HUES64 (cell line): ENCODE measurements at regions not wholly inside any gene's neighbourhood (a gene's known extent, or its start where the extent isn't known, plus 50 kb on each side); places are given as distances from the start of the nearest gene placed in this dataset.
"Not testable (repeated sequence)": the region's sequence is repeated elsewhere in the genome, so short reads cannot be mapped to it uniquely, and the experiment has no call there.

Experiments used
- H3K27ac ChIP-seq: 2 replicates; pipeline ENCODE4 v1.7.0; 2013; ENCODE audit warnings: low read depth, low read length, inconsistent platforms
- H3K27me3 ChIP-seq: 2 replicates; pipeline ENCODE4 v1.6.1; 2013; ENCODE audit warnings: mild to moderate bottlenecking, low read length; ENCODE audit not compliant: insufficient read depth
- H3K36me3 ChIP-seq: 2 replicates; pipeline ENCODE4 v1.6.1; 2013; ENCODE audit warnings: mild to moderate bottlenecking, low read length; ENCODE audit not compliant: insufficient read depth
- H3K4me1 ChIP-seq: 2 replicates; pipeline ENCODE4 v1.6.1; 2013; ENCODE audit warnings: mild to moderate bottlenecking, low read length, moderate library complexity; ENCODE audit not compliant: insufficient read depth
- H3K4me3 ChIP-seq: 2 replicates; pipeline ENCODE4 v1.5.1; 2013; ENCODE audit warnings: mild to moderate bottlenecking, low read length, moderate library complexity
- H3K9ac ChIP-seq: 2 replicates; pipeline ENCODE4 v1.6.1; 2013; ENCODE audit warnings: mild to moderate bottlenecking, low read depth, low read length
- H3K9me3 ChIP-seq: 2 replicates; pipeline ENCODE4 v1.6.1; 2013; ENCODE audit warnings: low read depth, low read length; ENCODE audit not compliant: insufficient read depth
- WGBS: fragments of 150-250, 120-280 bp; methylation state at CpG from one replicate; pipeline ENCODE4 v1.1.7; 2013; ENCODE audit warnings: missing lambda C conversion rate; 5-methylcytosine and 5-hydroxymethylcytosine counted together

- H3K27me3 ChIP-seq, H3K27ac ChIP-seq, H3K4me3 ChIP-seq, H3K4me1 ChIP-seq, H3K36me3 ChIP-seq, H3K9ac ChIP-seq, H3K9me3 ChIP-seq: not testable (repeated sequence)
- 99% methylated on average over 10 of the region's 10 CpGs for WGBS
These were observed 251.4 kb downstream of the ZIC4 start for GRCh38 chr3:147154988-147155387.

- Histone ChIP-seq H3K4me3 (no peak overlapping the region), H3K4me1 (no peaks in the 10 kb centered on the region), H3K27me3 (no peaks in the 10 kb centered on the region), H3K36me3 (no peaks in the 10 kb centered on the region), H3K9ac (no peak overlapping the region), H3K9me3 (peaks cover 8% of the 10 kb centered on the region; the same call in 1 of the 2 replicates), H3K27ac (no peak overlapping the region)
- WGBS = 89% methylated on average over 30 of the region's 30 CpGs
These were observed 252.4 kb downstream of the ZIC4 start for GRCh38 chr3:147153830-147154539.

- WGBS = 97% methylated on average over 2 of the region's 3 CpGs
- H3K36me3 ChIP-seq = no peaks in the 10 kb centered on the region
These were observed 253.9 kb downstream of the ZIC4 start for GRCh38 chr3:147152476-147152875.

GRCh38 chr3:147141516-147142288 lies 264.6 kb downstream of the ZIC4 start:
- 89% methylated on average over 2 of the region's 2 CpGs for WGBS
- H3K27me3 ChIP-seq = no peaks in the 10 kb centered on the region
- no peak overlapping the region for H3K4me3 ChIP-seq
- no peak overlapping the region for H3K27ac ChIP-seq
- no peak overlapping the region for H3K9ac ChIP-seq
- no peaks in the 10 kb centered on the region for H3K4me1 ChIP-seq
- no peaks in the 10 kb centered on the region for H3K36me3 ChIP-seq
- H3K9me3 ChIP-seq = no peaks in the 10 kb centered on the region

More at GRCh38 chr3:147152476-147152875, 253.9 kb downstream of the ZIC4 start:
- Histone ChIP-seq H3K4me1 (no peaks in the 10 kb centered on the region), H3K4me3 (no peak overlapping the region), H3K27me3 (no peaks in the 10 kb centered on the region), H3K9ac (no peak overlapping the region), H3K27ac (no peak overlapping the region), H3K9me3 (peaks cover 8% of the 10 kb centered on the region; the same call in 1 of the 2 replicates)

GRCh38 chr3:147139341-147139740 lies 267.0 kb downstream of the ZIC4 start:
- Histone ChIP-seq H3K4me1 (no peaks in the 10 kb centered on the region), H3K27ac (no peak overlapping the region), H3K27me3 (no peaks in the 10 kb centered on the region), H3K36me3 (no peaks in the 10 kb centered on the region), H3K9ac (no peak overlapping the region), H3K4me3 (no peak overlapping the region), H3K9me3 (no peaks in the 10 kb centered on the region)
- no CpG with 5 or more reads among the region's 1 CpG for WGBS

- Histone ChIP-seq H3K9ac (no peak overlapping the region), H3K4me1 (no peaks in the 10 kb centered on the region), H3K36me3 (no peaks in the 10 kb centered on the region), H3K9me3 (peaks cover 14% of the 10 kb centered on the region), H3K27ac (no peak overlapping the region), H3K4me3 (no peak overlapping the region), H3K27me3 (no peaks in the 10 kb centered on the region)
- WGBS = 94% methylated on average over 1 of the region's 1 CpG
These were observed 274.2 kb downstream of the ZIC4 start for GRCh38 chr3:147132168-147132567.

GRCh38 chr3:147130461-147130860 lies 275.9 kb downstream of the ZIC4 start:
- no peak overlapping the region for H3K9ac ChIP-seq
- no peak overlapping the region for H3K27ac ChIP-seq
- no peaks in the 10 kb centered on the region for H3K27me3 ChIP-seq
- H3K36me3 ChIP-seq = no peaks in the 10 kb centered on the region
- H3K4me1 ChIP-seq = no peaks in the 10 kb centered on the region
- 68% methylated on average over 2 of the region's 2 CpGs for WGBS
- no peak overlapping the region for H3K4me3 ChIP-seq
- peaks cover 14% of the 10 kb centered on the region for H3K9me3 ChIP-seq

GRCh38 chr3:147129665-147130064 lies 276.7 kb downstream of the ZIC4 start:
- Histone ChIP-seq H3K9me3 (peaks cover 14% of the 10 kb centered on the region), H3K27me3 (no peaks in the 10 kb centered on the region), H3K4me1 (no peaks in the 10 kb centered on the region), H3K4me3 (no peak overlapping the region), H3K9ac (no peak overlapping the region), H3K36me3 (no peaks in the 10 kb centered on the region), H3K27ac (no peak overlapping the region)
- 95% methylated on average over 8 of the region's 8 CpGs for WGBS

GRCh38 chr3:147122350-147122749 lies 284.0 kb downstream of the ZIC4 start:
- WGBS = 72% methylated on average over 1 of the region's 1 CpG
- H3K9me3 ChIP-seq = no peaks in the 10 kb centered on the region

GRCh38 chr3:147119989-147120388 lies 286.4 kb downstream of the ZIC4 start:
- Histone ChIP-seq H3K9ac (no peak overlapping the region), H3K9me3 (no peaks in the 10 kb centered on the region), H3K4me1 (no peaks in the 10 kb centered on the region), H3K4me3 (no peak overlapping the region), H3K27me3 (no peaks in the 10 kb centered on the region), H3K27ac (no peak overlapping the region), H3K36me3 (no peaks in the 10 kb centered on the region)
- 80% methylated on average over 1 of the region's 4 CpGs for WGBS

More at GRCh38 chr3:147122350-147122749, 284.0 kb downstream of the ZIC4 start:
- Histone ChIP-seq H3K9ac (no peak overlapping the region), H3K4me3 (no peak overlapping the region), H3K27ac (no peak overlapping the region), H3K4me1 (no peaks in the 10 kb centered on the region), H3K27me3 (no peaks in the 10 kb centered on the region), H3K36me3 (no peaks in the 10 kb centered on the region)

GRCh38 chr3:147119346-147119745 lies 287.0 kb downstream of the ZIC4 start:
- Histone ChIP-seq H3K36me3 (no peaks in the 10 kb centered on the region), H3K4me3 (no peak overlapping the region), H3K27me3 (no peaks in the 10 kb centered on the region), H3K4me1 (no peaks in the 10 kb centered on the region), H3K9ac (no peak overlapping the region), H3K9me3 (no peaks in the 10 kb centered on the region), H3K27ac (no peak overlapping the region)
- WGBS = 92% methylated on average over 3 of the region's 3 CpGs
